Astrocyte (in vitro differentiated cells and primary cell): ENCODE measurements at regions not wholly inside any gene's neighbourhood (a gene's known extent, or its start where the extent isn't known, plus 50 kb on each side); places are given as distances from the start of the nearest gene placed in this dataset.

Source experiments
- CTCF ChIP-seq: IDR thresholded peaks from 2 replicates; pipeline ENCODE4 v1.5.1; 2011; ENCODE audit warnings: low read depth, mild to moderate bottlenecking, inconsistent platforms, low read length, moderate library complexity; ENCODE audit not compliant: insufficient read depth
- EZH2 ChIP-seq: IDR thresholded peaks from 2 replicates; pipeline ENCODE4 v1.6.1; 2012; ENCODE audit warnings: mild to moderate bottlenecking, low read length, inconsistent platforms; ENCODE audit not compliant: insufficient read depth

- TF ChIP-seq CTCF (no peak), EZH2 (no peak)
These were observed 114.1 kb upstream of the ELL2 start for GRCh38 chr5:96075579-96076289.
